Jurkat, Clone E6-1 (cell line): ENCODE measurements at regions not wholly inside any gene's neighbourhood (a gene's known extent, or its start where the extent isn't known, plus 50 kb on each side); places are given as distances from the start of the nearest gene placed in this dataset.

Experiments
- DNase-seq: peaks from one replicate; pipeline ENCODE4 v3.0.0-alpha.2; 2011; ENCODE audit warnings: low read depth, low spot score
- H3K4me3 ChIP-seq: 2 replicates; pipeline ENCODE4 v1.5.1; 2011; ENCODE audit warnings: mild to moderate bottlenecking, low read length, control low read depth, moderate library complexity

DNA sequence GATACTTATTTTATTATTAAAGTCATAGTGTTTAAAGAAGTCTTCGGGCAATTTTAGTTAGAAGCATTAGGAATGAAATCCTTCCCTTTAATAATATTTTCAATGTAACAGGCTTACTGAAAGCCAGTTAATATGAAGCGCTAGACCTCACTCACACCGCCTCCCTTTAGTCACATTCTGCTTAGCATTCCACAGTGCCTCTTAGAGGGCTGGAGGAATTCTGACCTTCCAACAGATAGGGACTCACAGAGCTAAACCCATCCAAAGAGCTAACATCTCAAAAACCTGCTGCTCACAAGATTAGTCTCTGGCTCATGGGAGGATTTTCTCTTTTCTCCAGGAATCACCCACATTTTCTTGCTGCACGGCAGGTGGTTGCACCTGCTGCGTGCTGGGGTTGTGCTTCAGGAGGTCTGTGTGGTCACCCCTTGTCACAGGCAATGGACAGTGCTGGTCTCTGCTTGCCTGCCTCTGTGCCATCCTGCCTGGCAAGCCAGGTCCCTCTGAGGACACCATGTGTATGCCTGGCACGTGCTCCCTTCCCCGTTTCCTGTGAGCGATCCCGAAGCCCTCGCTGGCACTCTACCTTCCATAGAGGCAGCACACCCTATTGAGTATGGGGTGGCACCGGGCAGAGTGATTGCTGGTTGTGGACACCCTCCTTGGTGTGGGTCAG is 91.8 kb downstream of the KLF6 start:
- DNase-seq = no peak
- no peak overlapping the region for H3K4me3 ChIP-seq

DNA sequence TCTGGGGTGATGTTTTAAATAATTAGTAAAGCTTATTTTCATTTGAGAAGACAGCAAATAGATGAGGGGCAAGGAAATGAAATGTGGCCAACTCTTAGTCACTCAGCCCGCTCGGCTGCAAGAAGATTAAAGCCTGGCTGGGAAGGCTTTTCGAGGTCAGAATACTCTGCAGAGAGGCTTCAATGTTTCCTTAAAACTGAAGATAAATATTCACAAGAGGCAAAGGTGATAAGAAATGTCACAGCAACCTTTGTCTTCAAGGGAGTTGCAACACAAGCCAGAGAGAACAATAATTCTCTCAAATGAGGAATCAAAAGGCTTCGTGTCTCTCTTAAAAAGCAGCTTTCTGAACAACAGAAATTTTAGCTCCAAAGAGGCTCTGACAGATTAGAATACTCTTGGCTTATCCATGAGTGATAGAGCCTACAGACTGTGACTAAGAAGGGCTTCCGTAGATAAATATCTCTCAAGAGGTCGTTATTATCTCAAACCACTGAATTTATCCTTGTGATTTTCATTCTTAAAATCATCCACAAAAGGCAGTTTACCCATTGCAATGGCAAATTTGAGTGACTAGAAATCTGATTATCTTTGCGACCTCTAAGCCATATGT is 92.5 kb downstream of the KLF6 start:
- no peak for DNase-seq
- H3K4me3 ChIP-seq = no peak overlapping the region

- H3K4me3 ChIP-seq = no peak overlapping the region
- DNase-seq = no peak
Observed at GRCh38 chr10:3691482-3691881, 93.5 kb downstream of the KLF6 start.

- no peak for DNase-seq
- H3K4me3 ChIP-seq = no peak overlapping the region
Observed at GRCh38 chr10:3689871-3690510, 95.0 kb downstream of the KLF6 start.

DNA sequence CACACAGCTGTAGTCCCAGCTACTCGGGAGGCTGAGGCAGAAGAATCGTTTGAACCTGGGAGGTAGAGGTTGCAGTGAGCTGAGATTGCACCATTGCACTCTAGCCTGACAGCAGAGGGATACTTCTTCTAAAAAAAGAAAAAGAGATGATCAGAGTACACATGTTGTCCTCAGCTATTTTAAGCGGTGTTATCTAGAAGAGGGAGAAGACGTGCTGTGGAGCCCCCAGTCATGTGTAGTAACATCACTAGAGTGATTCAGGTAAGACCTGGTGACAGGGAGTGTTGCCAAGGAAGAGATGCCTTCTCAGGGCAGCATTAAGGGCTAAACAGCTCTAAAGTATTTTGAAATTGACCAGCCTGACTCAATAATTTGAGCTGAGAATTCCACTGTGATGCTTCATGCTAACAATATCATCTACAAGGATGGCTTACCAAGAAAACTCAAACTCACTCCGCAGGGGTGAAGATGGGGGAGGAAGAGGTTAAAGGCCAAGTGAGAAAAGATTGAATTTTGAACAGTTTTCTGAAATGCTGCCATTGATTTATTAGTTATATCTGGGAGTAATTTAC is 97.4 kb downstream of the KLF6 start:
- DNase-seq = no peak
- H3K4me3 ChIP-seq = no peak overlapping the region

DNA sequence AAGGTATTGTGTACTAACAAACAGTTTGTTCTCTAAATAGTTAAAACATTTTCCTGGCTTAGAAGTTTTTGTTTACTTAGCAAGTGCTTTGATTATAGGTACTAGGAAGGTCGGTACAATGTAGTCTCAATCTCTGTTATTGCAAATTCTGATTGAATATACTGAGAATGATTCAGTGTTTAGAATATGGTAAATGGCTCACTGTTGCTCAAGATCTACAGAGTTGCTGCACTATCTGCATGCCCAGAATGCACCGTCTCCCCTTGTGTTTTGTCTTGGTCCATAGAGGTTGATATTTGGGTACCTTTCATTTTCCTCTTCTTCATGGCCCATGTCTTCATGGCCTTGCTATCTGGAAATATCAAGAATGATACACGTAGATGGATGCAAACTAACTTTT is 99.6 kb downstream of the KLF6 start:
- no peak overlapping the region for H3K4me3 ChIP-seq
- DNase-seq = no peak

DNA sequence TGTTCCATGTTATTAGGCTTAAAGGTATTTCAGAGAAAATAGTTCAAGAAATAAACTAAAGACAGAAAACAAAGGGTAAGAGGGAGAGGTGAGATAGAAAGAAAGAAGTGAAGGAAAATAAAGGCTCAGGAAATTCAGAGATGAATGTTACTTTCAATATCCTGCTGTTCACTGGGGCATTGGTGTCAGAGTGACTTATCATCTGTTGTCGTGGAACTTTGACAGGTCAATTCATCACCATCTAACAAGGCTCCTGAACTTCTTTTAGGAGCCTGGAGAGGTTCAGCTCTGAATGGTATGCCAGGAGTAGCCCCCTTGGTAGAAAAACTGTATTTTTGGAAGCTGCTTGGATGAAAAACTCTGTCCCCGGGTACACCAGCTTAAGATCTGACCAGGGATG is 100.1 kb downstream of the KLF6 start:
- no peak overlapping the region for H3K4me3 ChIP-seq
- DNase-seq = no peak

GRCh38 chr10:3683560-3683959 is 101.4 kb downstream of the KLF6 start:
- DNase-seq = no peak
- no peak overlapping the region for H3K4me3 ChIP-seq

DNA sequence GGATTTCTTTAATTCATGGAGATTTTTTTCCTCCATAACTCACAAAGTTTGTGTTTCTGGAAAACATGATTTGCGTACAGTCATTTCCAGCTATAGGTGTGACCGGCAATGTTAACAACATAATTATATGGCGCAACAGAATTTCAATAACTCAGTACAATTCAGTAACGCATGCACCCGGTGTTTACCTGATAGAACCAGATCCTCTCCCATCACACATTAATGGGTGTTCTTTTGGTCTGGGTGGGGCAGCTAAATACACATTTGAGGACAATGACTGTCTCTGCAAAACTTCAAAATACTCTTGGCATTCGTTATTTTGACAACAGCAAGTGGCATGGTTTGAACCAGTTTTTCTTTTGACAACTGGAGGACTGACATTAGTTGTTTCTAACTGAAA is 102.3 kb downstream of the KLF6 start:
- DNase-seq = no peak
- no peak overlapping the region for H3K4me3 ChIP-seq

DNA sequence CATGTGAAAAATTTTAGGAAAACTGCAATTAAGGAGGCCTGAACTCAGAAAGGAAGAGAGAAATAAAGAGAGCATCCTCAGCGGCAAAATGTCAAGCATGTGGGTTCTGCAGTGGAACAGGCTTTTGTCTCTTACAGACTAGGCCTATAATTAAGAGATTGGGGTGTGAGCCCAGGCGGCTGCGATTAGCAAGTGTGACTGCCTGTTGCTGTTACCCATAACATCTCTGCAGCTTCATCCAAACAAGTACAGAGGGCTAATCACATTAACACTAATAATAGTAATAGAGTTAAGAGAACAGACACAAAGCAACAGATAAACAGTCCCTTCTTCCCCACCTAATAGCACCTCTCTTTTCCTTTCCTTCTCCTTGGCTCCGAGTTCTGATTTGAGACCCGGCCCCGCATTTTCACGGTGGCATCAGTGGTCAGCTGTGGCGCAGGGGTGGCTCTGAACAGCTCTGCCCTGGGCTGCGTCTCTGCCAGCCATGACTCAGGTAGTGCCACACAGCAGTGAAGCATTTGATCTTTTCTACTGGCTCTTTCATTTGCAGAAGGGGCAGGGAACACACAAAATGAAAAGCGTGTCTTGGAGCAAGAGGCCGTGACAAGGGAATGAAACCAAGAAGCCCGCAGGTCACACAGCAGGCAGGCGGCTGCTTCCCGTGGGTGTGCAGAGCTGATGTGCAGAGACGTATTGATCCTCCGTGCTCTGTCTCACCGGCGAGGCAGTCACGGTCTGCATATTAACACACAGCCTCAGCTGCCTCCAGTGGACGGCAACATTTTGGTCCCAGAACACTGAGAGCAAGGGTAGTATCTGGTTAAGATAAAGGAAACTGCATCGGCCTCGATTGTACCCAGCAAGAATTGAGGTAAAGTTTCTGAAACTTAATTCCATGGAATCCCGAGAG is 103.1 kb downstream of the KLF6 start:
- no peak for DNase-seq
- H3K4me3 ChIP-seq = no peak overlapping the region

DNA sequence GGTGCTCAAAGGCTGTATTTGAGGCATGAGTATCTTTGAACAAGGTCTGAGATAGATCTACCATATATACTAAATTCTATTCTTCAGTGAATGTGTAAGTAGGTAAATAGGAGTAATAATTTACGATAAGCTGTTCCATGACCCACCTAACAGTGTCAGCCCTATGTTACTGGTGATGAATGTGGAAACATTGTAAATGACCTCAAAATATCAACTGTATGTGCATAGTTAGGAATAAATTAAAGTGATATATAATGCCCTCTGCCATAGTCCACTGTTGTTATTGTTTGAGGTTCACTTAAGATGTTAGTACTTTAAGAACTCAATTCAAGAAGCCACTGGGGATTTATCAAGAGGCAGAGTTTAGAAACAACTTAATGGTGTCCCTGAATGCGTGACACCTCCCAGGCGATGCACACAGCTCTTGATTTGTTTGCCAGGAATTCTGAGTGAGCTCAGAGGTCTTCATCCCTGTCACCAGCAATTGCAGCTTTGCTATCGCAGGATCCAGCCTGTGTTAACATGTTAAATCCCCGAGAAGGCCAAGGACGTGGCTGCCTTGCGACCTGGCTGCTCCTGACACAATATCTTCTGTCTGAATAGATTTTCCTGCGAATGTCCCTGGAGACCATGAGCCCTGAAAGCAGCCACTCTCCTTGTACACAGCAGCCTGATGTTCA is 104.9 kb downstream of the KLF6 start:
- no peak for DNase-seq
- no peak overlapping the region for H3K4me3 ChIP-seq

DNA sequence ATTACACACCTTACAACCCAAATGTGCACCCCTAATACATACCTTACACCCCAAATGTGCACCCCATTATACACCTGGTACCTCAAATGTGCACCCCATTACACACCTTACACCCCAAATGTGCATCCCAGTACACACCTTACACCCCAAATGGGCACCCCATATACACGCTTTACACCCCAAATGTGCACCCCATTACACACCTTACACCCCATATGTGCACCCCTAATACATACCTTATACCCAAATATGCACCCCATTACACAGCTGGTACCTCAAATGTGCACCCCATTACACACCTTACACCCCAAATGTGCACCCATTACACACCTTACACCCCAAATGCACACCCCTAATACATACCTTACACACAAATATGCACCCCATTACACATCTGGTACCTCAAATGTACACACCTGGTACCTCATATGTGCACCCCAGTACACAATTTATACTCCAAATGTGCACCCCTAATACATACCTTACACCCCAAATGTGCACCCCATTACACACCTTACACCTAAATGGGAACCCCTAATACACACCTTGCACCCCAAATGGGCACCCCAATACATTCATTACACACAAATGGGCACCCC is 106.3 kb downstream of the KLF6 start:
- no peak for DNase-seq
- no peak overlapping the region for H3K4me3 ChIP-seq

- DNase-seq = no peak
Observed at GRCh38 chr10:3676564-3676963, 108.4 kb downstream of the KLF6 start.

GRCh38 chr10:3672220-3672619 is 112.8 kb downstream of the KLF6 start:
- no peak overlapping the region for H3K4me3 ChIP-seq
- DNase-seq = no peak

More at GRCh38 chr10:3676564-3676963, 108.4 kb downstream of the KLF6 start:
- H3K4me3 ChIP-seq = no peak overlapping the region

GRCh38 chr10:3671386-3671955 is 113.5 kb downstream of the KLF6 start:
- H3K4me3 ChIP-seq = no peak overlapping the region
- no peak for DNase-seq

- peak; percentile 77 for DNase-seq
- peak overlapping the region; percentile 46 for H3K4me3 ChIP-seq
Observed at GRCh38 chr10:3668966-3669330, 116.1 kb downstream of the KLF6 start.

DNA sequence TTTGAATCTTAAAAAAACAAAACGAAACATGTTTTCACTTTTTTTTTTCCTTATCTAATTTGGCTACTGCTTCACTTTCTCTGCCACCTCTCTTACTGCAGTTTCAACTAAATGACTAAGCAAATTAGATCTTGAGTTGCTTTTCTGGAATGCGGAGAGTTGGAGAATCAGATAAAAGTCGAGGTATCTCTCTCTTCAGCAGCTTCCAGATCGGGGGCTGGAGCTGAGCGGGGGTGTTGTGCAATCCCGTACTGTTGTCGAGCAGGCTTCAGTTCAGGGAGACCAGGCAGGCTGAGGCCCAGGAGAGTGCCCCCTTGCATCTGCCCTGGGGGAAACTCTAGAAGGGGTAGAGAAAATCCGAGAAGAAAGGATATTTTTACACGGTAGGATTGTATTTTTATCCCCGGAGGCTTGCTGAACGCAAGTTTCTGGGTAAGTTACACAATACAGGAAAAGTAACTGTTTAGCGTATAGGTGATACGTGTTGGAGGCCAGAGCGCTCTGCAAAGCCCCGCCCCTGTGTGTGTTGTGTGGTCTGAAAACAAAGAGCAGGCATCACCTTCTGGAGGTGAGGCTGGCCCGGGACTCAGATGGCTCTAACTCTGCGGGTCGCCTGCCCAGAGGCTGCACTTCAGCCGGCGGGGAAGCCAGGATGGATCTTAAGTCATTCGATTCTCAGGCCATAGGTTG is 116.6 kb downstream of the KLF6 start:
- H3K4me3 ChIP-seq = peak overlapping the region; percentile 46
- DNase-seq = peak; percentile 69
